Loucy (cell line): ENCODE measurements at regions not wholly inside any gene's neighbourhood (a gene's known extent, or its start where the extent isn't known, plus 50 kb on each side); places are given as distances from the start of the nearest gene placed in this dataset.

ENCODE experiments used
- H2AFZ ChIP-seq: fragments of 200-600 bp; sonication (generic); 2 replicates; pipeline ENCODE4 v1.6.0; 2016; ENCODE audit warnings: antibody characterized with exemption, mild to moderate bottlenecking, low read length, moderate library complexity
- H3F3A ChIP-seq: fragments of 200-600 bp; 2 replicates; pipeline ENCODE4 v1.6.0; 2016; ENCODE audit warnings: antibody characterized with exemption, low read depth, mild to moderate bottlenecking
- H3K27me3 ChIP-seq: fragments of 200-600 bp; sonication (generic); 2 replicates; pipeline ENCODE4 v1.6.1; 2014; ENCODE audit warnings: low read length, mild to moderate bottlenecking; ENCODE audit not compliant: insufficient read depth, poor library complexity, severe bottlenecking
- H3K36me3 ChIP-seq: fragments of 200-600 bp; sonication (generic); 2 replicates; pipeline ENCODE4 v1.6.1; 2016; ENCODE audit warnings: low read length; ENCODE audit not compliant: insufficient read depth
- H3K4me1 ChIP-seq: fragments of 200-600 bp; sonication (generic); 2 replicates; pipeline ENCODE4 v1.5.1; 2014; ENCODE audit warnings: low read length, mild to moderate bottlenecking; ENCODE audit not compliant: insufficient read depth, poor library complexity, severe bottlenecking
- H3K4me2 ChIP-seq: fragments of 200-600 bp; sonication (generic); 2 replicates; pipeline ENCODE4 v1.6.0; 2014; ENCODE audit warnings: antibody characterized with exemption, low read length, low read depth, mild to moderate bottlenecking; ENCODE audit not compliant: poor library complexity, severe bottlenecking
- H3K4me3 ChIP-seq: fragments of 200-600 bp; sonication (generic); 2 replicates; pipeline ENCODE4 v1.5.1; 2014; ENCODE audit warnings: low read length, mild to moderate bottlenecking, mixed read lengths; ENCODE audit not compliant: poor library complexity, severe bottlenecking
- H3K79me2 ChIP-seq: fragments of 200-600 bp; sonication (generic); 2 replicates; pipeline ENCODE4 v1.6.1; 2014; ENCODE audit warnings: low read length; ENCODE audit not compliant: insufficient read depth
- H3K9ac ChIP-seq: fragments of 200-600 bp; sonication (generic); 2 replicates; pipeline ENCODE4 v1.6.0; 2014; ENCODE audit warnings: mild to moderate bottlenecking, low read depth, low read length, moderate library complexity; ENCODE audit not compliant: poor library complexity, severe bottlenecking
- H3K9me2 ChIP-seq: fragments of 200-600 bp; sonication (generic); replicated peaks from 2 replicates; pipeline ENCODE4 v1.6.1; 2016; ENCODE audit warnings: low read depth, low read length, mixed read lengths
- H3K9me3 ChIP-seq: fragments of 200-600 bp; sonication (generic); 2 replicates; pipeline ENCODE4 v1.6.1; 2014; ENCODE audit warnings: mild to moderate bottlenecking, antibody characterized with exemption, low read length, low read depth; ENCODE audit not compliant: insufficient read depth
- H4K20me1 ChIP-seq: fragments of 200-600 bp; sonication (generic); 2 replicates; pipeline ENCODE4 v1.6.0; 2014; ENCODE audit warnings: antibody characterized with exemption, low read length, mild to moderate bottlenecking; ENCODE audit not compliant: insufficient read depth, poor library complexity, severe bottlenecking
- CTCF ChIP-seq: fragments of 200-600 bp; sonication (generic); conservative IDR thresholded peaks from 2 replicates; pipeline ENCODE4 v1.5.1; 2014; ENCODE audit warnings: mild to moderate bottlenecking, antibody characterized with exemption, low read length
- EZH2phosphoT487 ChIP-seq: fragments of 200-600 bp; IDR thresholded peaks from 2 replicates; pipeline ENCODE4 v1.6.1; 2018; ENCODE audit warnings: antibody characterized with exemption, mild to moderate bottlenecking, moderate library complexity, borderline replicate concordance

- no peaks in the 10 kb centered on the region for H3F3A ChIP-seq
- H3K9me2 ChIP-seq, result no peaks in the 10 kb centered on the region
- H3K27me3 ChIP-seq, result no peaks in the 10 kb centered on the region
- no peaks in the 10 kb centered on the region for H3K9me3 ChIP-seq
- no peak overlapping the region for H2AFZ ChIP-seq
- TF ChIP-seq CTCF (no peak), EZH2phosphoT487 (no peak)
- no peak overlapping the region for H3K9ac ChIP-seq
- H3K4me1 ChIP-seq, result peaks cover 7% of the 10 kb centered on the region
- H3K4me3 ChIP-seq, result no peak overlapping the region
- H3K79me2 ChIP-seq, result no peaks in the 10 kb centered on the region
- no peak overlapping the region for H3K4me2 ChIP-seq
- no peaks in the 10 kb centered on the region for H4K20me1 ChIP-seq
- no peaks in the 10 kb centered on the region for H3K36me3 ChIP-seq
Observed at GRCh38 chr14:86938320-86938719, 1054.7 kb downstream of the GALC start.

DNA sequence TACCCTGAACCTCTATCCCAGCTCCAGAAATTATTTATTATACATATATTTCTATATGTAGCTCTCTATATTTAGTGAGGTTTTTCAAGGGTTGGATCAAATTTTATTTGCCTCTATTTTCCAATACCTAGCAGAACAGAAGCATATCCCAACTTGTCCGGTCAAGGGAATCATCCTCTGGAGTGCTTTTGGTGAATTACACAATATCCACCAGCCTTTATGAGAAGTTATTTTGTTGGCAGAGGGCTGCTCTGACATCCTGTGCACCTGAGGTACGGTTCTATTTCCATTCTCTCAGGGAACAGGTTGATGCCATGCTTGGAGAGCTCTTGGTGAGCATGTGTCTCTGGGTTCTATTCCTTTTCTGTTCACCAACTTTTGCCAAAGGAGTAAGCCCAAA is 1056.4 kb downstream of the GALC start:
- Histone ChIP-seq H2AFZ (no peak overlapping the region), H3K79me2 (no peaks in the 10 kb centered on the region)
- TF ChIP-seq EZH2phosphoT487, result no peak
- no peak for TF ChIP-seq CTCF

DNA sequence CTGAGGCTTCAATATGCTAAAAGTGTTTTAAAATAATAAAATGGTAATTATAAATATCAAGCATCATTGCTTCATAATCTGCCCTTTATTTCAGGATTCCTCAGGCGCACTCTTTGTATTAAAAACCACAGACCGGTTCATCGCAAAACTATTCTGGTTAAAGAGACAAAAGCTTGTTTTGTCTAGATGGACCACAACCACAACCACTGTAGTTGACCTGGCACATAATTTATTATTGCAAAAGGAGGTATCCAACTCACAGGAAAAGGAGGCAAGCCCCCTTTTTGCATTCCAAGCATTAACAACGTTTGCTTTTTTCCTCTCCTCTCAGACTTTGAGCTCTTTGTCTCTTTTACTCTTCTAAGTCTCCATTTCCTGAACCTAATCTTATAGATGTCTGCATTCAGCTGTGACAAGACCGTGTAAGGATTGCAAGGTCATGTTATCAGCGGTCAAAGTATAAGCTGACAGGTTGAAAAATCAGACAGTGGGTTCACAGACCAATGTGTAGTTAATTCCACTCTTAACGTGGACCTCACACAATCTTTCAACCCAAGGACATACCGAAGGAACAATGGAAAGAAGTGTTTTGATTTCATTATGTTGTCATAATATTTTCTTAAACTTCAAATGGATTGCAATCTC is 1057.6 kb downstream of the GALC start:
- Histone ChIP-seq H4K20me1 (no peaks in the 10 kb centered on the region), H3K4me2 (no peak overlapping the region), H3K4me1 (no peaks in the 10 kb centered on the region), H3K79me2 (no peaks in the 10 kb centered on the region), H3K9me3 (no peaks in the 10 kb centered on the region), H3K4me3 (no peak overlapping the region), H2AFZ (no peak overlapping the region), H3K9me2 (no peaks in the 10 kb centered on the region), H3K9ac (no peak overlapping the region), H3F3A (no peaks in the 10 kb centered on the region), H3K36me3 (no peaks in the 10 kb centered on the region), H3K27me3 (no peaks in the 10 kb centered on the region)
- TF ChIP-seq EZH2phosphoT487, result no peak
- TF ChIP-seq CTCF, result no peak

More for the DNA sequence above, 1056.4 kb downstream of the GALC start:
- no peak overlapping the region for H3K4me2 ChIP-seq
- no peaks in the 10 kb centered on the region for H3K36me3 ChIP-seq
- H3K9ac ChIP-seq, result no peak overlapping the region
- H3K9me2 ChIP-seq, result no peaks in the 10 kb centered on the region
- no peaks in the 10 kb centered on the region for H3K9me3 ChIP-seq
- H3K4me3 ChIP-seq, result no peak overlapping the region
- no peaks in the 10 kb centered on the region for H3K4me1 ChIP-seq
- H4K20me1 ChIP-seq, result no peaks in the 10 kb centered on the region
- no peaks in the 10 kb centered on the region for H3F3A ChIP-seq
- H3K27me3 ChIP-seq, result no peaks in the 10 kb centered on the region
